ENCODE measurements at regions not wholly inside any gene's neighbourhood (a gene's known extent, or its start where the extent isn't known, plus 50 kb on each side); places are given as distances from the start of the nearest gene placed in this dataset.

- Histone ChIP-seq H2AFZ (ENCODE audit: low read depth, low read length) (no peak overlapping the region), H3K4me3 (ENCODE audit: low read length) (no peak overlapping the region)
- no peak for TF ChIP-seq EP300 (conservative IDR thresholded peaks at IDR 0.05; ENCODE audit: poor library complexity, severe bottlenecking)
- TF ChIP-seq MXI1 (conservative IDR thresholded peaks at IDR 0.05; ENCODE audit: poor library complexity, severe bottlenecking), result no peak
- TF ChIP-seq REST (IDR thresholded peaks at IDR 0.05; ENCODE audit: borderline replicate concordance), result no peak
- no peak for TF ChIP-seq TAF1 (IDR thresholded peaks at IDR 0.05; ENCODE audit: low read depth)
- TF ChIP-seq POLR2AphosphoS5 (IDR thresholded peaks at IDR 0.05), result no peak
These were observed 238.1 kb downstream of the CETN3 start for GRCh38 chr5:90171466-90171865.

GRCh38 chr5:90170261-90170660, 239.3 kb downstream of the CETN3 start:
- Histone ChIP-seq H3K9me2 (ENCODE audit: insufficient read depth, low read length) (no peaks in the 10 kb centered on the region), H3K4me2 (ENCODE audit: low read length) (no peak overlapping the region), H3K27ac (ENCODE audit: low read length) (no peak overlapping the region), H3K9me3 (ENCODE audit: low read length) (no peaks in the 10 kb centered on the region), H3K27me3 (ENCODE audit: insufficient read depth, low read depth, low read length) (no peaks in the 10 kb centered on the region), H2AFZ (ENCODE audit: low read depth, low read length) (no peak overlapping the region), H4K20me1 (ENCODE audit: insufficient read depth) (no peaks in the 10 kb centered on the region), H3K4me3 (ENCODE audit: low read length) (no peak overlapping the region), H3K9ac (ENCODE audit: low read length) (no peak overlapping the region), H3F3A (ENCODE audit: insufficient read depth, low read length, poor library complexity, severe bottlenecking) (no peaks in the 10 kb centered on the region), H3K79me2 (replicated peaks; ENCODE audit: insufficient read depth, low read length) (no peaks in the 10 kb centered on the region), H3K36me3 (ENCODE audit: insufficient read depth, low read length) (no peaks in the 10 kb centered on the region)
- no peak for TF ChIP-seq MXI1 (conservative IDR thresholded peaks at IDR 0.05; ENCODE audit: poor library complexity, severe bottlenecking)
- TF ChIP-seq REST (IDR thresholded peaks at IDR 0.05; ENCODE audit: borderline replicate concordance), result no peak
- no peak for TF ChIP-seq POLR2AphosphoS5 (IDR thresholded peaks at IDR 0.05)
- no peak for TF ChIP-seq RAD21 (conservative IDR thresholded peaks at IDR 0.05)
- no peak for TF ChIP-seq TAF1 (IDR thresholded peaks at IDR 0.05; ENCODE audit: low read depth)
- no peak for TF ChIP-seq EZH2 (IDR thresholded peaks at IDR 0.05; ENCODE audit: borderline replicate concordance, insufficient read depth, low read length, poor library complexity, severe bottlenecking)
- TF ChIP-seq EP300 (conservative IDR thresholded peaks at IDR 0.05; ENCODE audit: poor library complexity, severe bottlenecking), result no peak
- no peak for TF ChIP-seq SMC3 (conservative IDR thresholded peaks at IDR 0.05; ENCODE audit: poor library complexity)
- TF ChIP-seq CTCF (IDR thresholded peaks at IDR 0.05; ENCODE audit: poor library complexity, severe bottlenecking), result no peak

More at GRCh38 chr5:90171466-90171865, 238.1 kb downstream of the CETN3 start:
- Histone ChIP-seq H3K27ac (ENCODE audit: low read length) (no peak overlapping the region), H4K20me1 (ENCODE audit: insufficient read depth) (no peaks in the 10 kb centered on the region), H3K9me3 (ENCODE audit: low read length) (no peaks in the 10 kb centered on the region), H3K9ac (ENCODE audit: low read length) (no peak overlapping the region), H3F3A (ENCODE audit: insufficient read depth, low read length, poor library complexity, severe bottlenecking) (no peaks in the 10 kb centered on the region), H3K79me2 (replicated peaks; ENCODE audit: insufficient read depth, low read length) (no peaks in the 10 kb centered on the region), H3K9me2 (ENCODE audit: insufficient read depth, low read length) (no peaks in the 10 kb centered on the region), H3K4me2 (ENCODE audit: low read length) (no peak overlapping the region), H3K36me3 (ENCODE audit: insufficient read depth, low read length) (no peaks in the 10 kb centered on the region), H3K27me3 (ENCODE audit: insufficient read depth, low read depth, low read length) (no peaks in the 10 kb centered on the region)

All from neural cell (in vitro differentiated cells).